Endothelial cell of umbilical vein (primary cell): ENCODE measurements at regions not wholly inside any gene's neighbourhood (a gene's known extent, or its start where the extent isn't known, plus 50 kb on each side); places are given as distances from the start of the nearest gene placed in this dataset.

Experiments used
- BruUV-seq: library from RNA; stranded (reverse); fragments of 400-500 nt; replicated peaks from 2 replicates; lab custom pipeline; 2021; lab: Mats Ljungman, UMichigan
- CTCF ChIA-PET: fragments of 300-600, 350-600 bp; sonication (Branson Sonifier 250); formaldehyde crosslinking; loops from one replicate; lab custom pipeline; 2021; ENCODE audit warnings: antibody characterized with exemption, inconsistent platforms; lab: Charles Lee
- POLR2A ChIA-PET: fragments of 300-600, 350-600 bp; sonication (Branson Sonifier 250); formaldehyde crosslinking; loops from one replicate; lab custom pipeline; 2021; ENCODE audit warnings: antibody characterized with exemption, inconsistent platforms; lab: Charles Lee
- DNase-seq: peaks from one replicate; pipeline ENCODE4 v3.0.0-alpha.2; 2011; ENCODE audit warnings: low read depth, low spot score
- FAIRE-seq: peaks from 2 replicates; lab custom pipeline; 2011; peaks lifted over from hg19 to GRCh38; lab: Jason Lieb, UNC
- H2AFZ ChIP-seq: 2 replicates; pipeline ENCODE4 v1.6.0; 2012; ENCODE audit warnings: low read depth, low read length, control low read depth, inconsistent platforms
- H3K27ac ChIP-seq: 2 replicates; pipeline ENCODE4 v1.5.1; 2011; ENCODE audit warnings: low read depth, mild to moderate bottlenecking, control low read depth, low read length, moderate library complexity; ENCODE audit not compliant: insufficient read depth
- H3K27me3 ChIP-seq, 2 experiments: 2 replicates each; pipeline versions ENCODE4 v1.6.0 to v1.6.1; 2011; ENCODE audit warnings: low read length in 2 of 2, mixed read lengths in 1 of 2; ENCODE audit not compliant: control insufficient read depth in 2 of 2, insufficient read depth in 2 of 2
- H3K36me3 ChIP-seq, 2 experiments: 2 replicates in 1 of 2; 3 replicates in 1 of 2; pipeline ENCODE4 v1.5.1; 2011; ENCODE audit warnings: low read length in 2 of 2, mild to moderate bottlenecking in 1 of 2, moderate library complexity in 1 of 2; ENCODE audit not compliant: control insufficient read depth in 2 of 2, insufficient read depth in 2 of 2; ENCODE audit errors: extremely low read depth in 1 of 2
- H3K4me1 ChIP-seq: 3 replicates; pipeline ENCODE4 v1.5.1; 2011; ENCODE audit warnings: mild to moderate bottlenecking, low read length; ENCODE audit not compliant: control insufficient read depth, insufficient read depth; ENCODE audit errors: extremely low read depth
- H3K4me2 ChIP-seq: 2 replicates; pipeline ENCODE4 v1.6.1; 2011; ENCODE audit warnings: low read length, control low read depth, mixed read lengths; ENCODE audit not compliant: insufficient read depth
- H3K4me3 ChIP-seq, 3 experiments: fragments of 200-600 bp in 1 of 3; sonication (generic), shearing (Covaris generic) in 1 of 3; replicated peaks in 1 of 3; 2 replicates each; pipeline ENCODE4 v1.5.1; 2011 to 2016; ENCODE audit warnings: control low read depth in 3 of 3, low read length in 3 of 3, mild to moderate bottlenecking in 2 of 3, inconsistent platforms in 1 of 3, low read depth in 1 of 3, moderate library complexity in 1 of 3; ENCODE audit not compliant: insufficient read depth in 1 of 3
- H3K79me2 ChIP-seq: 2 replicates; pipeline ENCODE4 v1.6.0; 2012; ENCODE audit warnings: low read length, inconsistent platforms; ENCODE audit not compliant: control insufficient read depth, insufficient read depth
- H3K9ac ChIP-seq: replicated peaks from 2 replicates; pipeline ENCODE3; 2011; ENCODE audit warnings: low read length, control low read depth; ENCODE audit not compliant: insufficient read depth; ENCODE audit errors: extremely low read depth
- H3K9me1 ChIP-seq: replicated peaks from 3 replicates; pipeline ENCODE4 v1.6.0; 2011; ENCODE audit warnings: mild to moderate bottlenecking, low read length; ENCODE audit not compliant: control insufficient read depth, insufficient read depth; ENCODE audit errors: extremely low read depth
- H3K9me3 ChIP-seq: replicated peaks from 2 replicates; pipeline ENCODE4 v1.5.1; 2012; ENCODE audit warnings: low read length, inconsistent platforms; ENCODE audit not compliant: control insufficient read depth, insufficient read depth
- H4K20me1 ChIP-seq: replicated peaks from 2 replicates; pipeline ENCODE3; 2011; ENCODE audit warnings: mild to moderate bottlenecking, low read length; ENCODE audit not compliant: control insufficient read depth, insufficient read depth; ENCODE audit errors: extremely low read depth
- CTCF ChIP-seq, 2 donors: IDR thresholded peaks; 1 replicate in 1 of 2; 2 replicates in 1 of 2; pipeline ENCODE4 v1.5.1; 2011; ENCODE audit warnings: low read length in 2 of 2, mild to moderate bottlenecking in 2 of 2, moderate library complexity in 2 of 2, control low read depth in 1 of 2, inconsistent platforms in 1 of 2, low read depth in 1 of 2; ENCODE audit not compliant: insufficient read depth in 1 of 2; ENCODE audit errors: extremely low read depth in 1 of 2
- EZH2 ChIP-seq: IDR thresholded peaks from 2 replicates; pipeline ENCODE4 v1.6.1; 2012; ENCODE audit warnings: borderline replicate concordance, low read depth, mild to moderate bottlenecking, moderate library complexity, low read length, inconsistent platforms; ENCODE audit not compliant: severe bottlenecking
- FOS ChIP-seq: IDR thresholded peaks from 2 replicates; pipeline ENCODE4 v1.6.1; 2011; ENCODE audit warnings: mild to moderate bottlenecking, low read length, moderate library complexity, borderline replicate concordance; ENCODE audit not compliant: insufficient read depth
- GATA2 ChIP-seq: IDR thresholded peaks from 2 replicates; pipeline ENCODE4 v1.7.0; 2011; ENCODE audit warnings: low read depth, mild to moderate bottlenecking, moderate library complexity, mixed read lengths, low read length; ENCODE audit not compliant: insufficient read length, insufficient read depth
- JUN ChIP-seq: IDR thresholded peaks from 2 replicates; pipeline ENCODE4 v1.6.1; 2011; ENCODE audit warnings: borderline replicate concordance, low read depth; ENCODE audit not compliant: insufficient read length, insufficient read depth
- MYC ChIP-seq: IDR thresholded peaks from one replicate; pipeline ENCODE4 v1.6.1; 2011; ENCODE audit warnings: mild to moderate bottlenecking, low read depth, low read length
- POLR2A ChIP-seq: IDR thresholded peaks from 2 replicates; pipeline ENCODE4 v1.6.1; 2012; ENCODE audit warnings: low read depth, mild to moderate bottlenecking, control low read depth, low read length
- POLR2AphosphoS5 ChIP-seq: IDR thresholded peaks from 2 replicates; pipeline ENCODE4 v1.6.1; 2012; ENCODE audit warnings: low read depth, mild to moderate bottlenecking, control low read depth, low read length, moderate library complexity; ENCODE audit not compliant: insufficient read depth
- dilution Hi-C: fragments of 300-500 bp; cut with MboI; formaldehyde crosslinking; loops from one replicate; pipeline ENCODE4 v1.15.0; 2019; ENCODE audit warnings: low sequenced_read_pairs; ENCODE audit not compliant: extremely low pct_ligation_motif_present
- intact Hi-C: fragments of 100-400 bp; cut with micrococcal nuclease; formaldehyde crosslinking; loops from one replicate; pipeline ENCODE4 v1.10.0; 2022
- TF ChIP-seq, protein P1 (sequence below): IDR thresholded peaks from 2 replicates; pipeline ENCODE4 v1.6.1; 2011; ENCODE audit not compliant: insufficient read depth, insufficient read length

DNA sequence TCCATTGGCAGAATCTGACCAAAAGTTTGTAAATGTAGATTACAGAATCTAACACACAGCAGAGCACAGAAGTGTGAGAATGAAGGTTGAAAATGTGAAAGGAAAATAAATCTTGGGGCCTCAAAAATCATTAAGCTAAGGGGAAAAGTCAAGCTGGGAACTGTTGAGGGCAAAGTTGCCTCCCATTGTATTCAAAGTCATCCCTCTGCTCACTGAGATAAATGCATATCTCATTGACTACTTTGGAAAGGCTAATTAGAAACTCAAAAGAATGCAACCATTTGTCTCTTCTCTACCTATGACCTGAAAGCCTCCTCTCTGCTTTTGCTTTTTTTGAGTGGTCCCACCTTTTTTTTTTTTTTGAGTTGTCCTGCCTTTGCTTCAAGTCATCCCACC lies 97.4 kb upstream of the ATF7IP start:
- no peak overlapping the region for H3K4me3 ChIP-seq
- no peaks in the 10 kb centered on the region for H3K4me1 ChIP-seq
- no peak overlapping the region for H3K4me2 ChIP-seq
- no peak for TF ChIP-seq GATA2
- no peak for TF ChIP-seq EZH2
- TF ChIP-seq POLR2AphosphoS5 = no peak
- TF ChIP-seq, protein P1, sequence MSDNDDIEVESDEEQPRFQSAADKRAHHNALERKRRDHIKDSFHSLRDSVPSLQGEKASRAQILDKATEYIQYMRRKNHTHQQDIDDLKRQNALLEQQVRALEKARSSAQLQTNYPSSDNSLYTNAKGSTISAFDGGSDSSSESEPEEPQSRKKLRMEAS = no peak
- TF ChIP-seq JUN = no peak
- TF ChIP-seq CTCF (IDR thresholded peaks at IDR 0.05; ENCODE audit: extremely low read depth in 1 of 2, insufficient read depth in 1 of 2, low read depth in 1 of 2, low read length in 2 of 2) = no peak
- no peak for TF ChIP-seq POLR2A
- no peak for TF ChIP-seq FOS
- no peak for TF ChIP-seq MYC
- FAIRE-seq (no peak), DNase-seq (no peak)
- dilution Hi-C loops = no loop called here
- H4K20me1 ChIP-seq = no peaks in the 10 kb centered on the region
- H3K9me3 ChIP-seq = no peaks in the 10 kb centered on the region
- H3K27me3 ChIP-seq = peaks cover 0 to 3% of the 10 kb centered on the region in 2 experiments
- H3K9me1 ChIP-seq = no peaks in the 10 kb centered on the region
- H3K27ac ChIP-seq = no peak overlapping the region
- intact Hi-C loops = no loop called here
- H3K79me2 ChIP-seq = no peaks in the 10 kb centered on the region
- CTCF ChIA-PET = no interaction called here
- POLR2A ChIA-PET = no interaction called here
- H3K36me3 ChIP-seq = no peaks in the 10 kb centered on the region
- H3K9ac ChIP-seq = no peak overlapping the region
- BruUV-seq = no TSS peak
- no peak overlapping the region for H2AFZ ChIP-seq
